Psoas muscle (tissue), 7 donors: ENCODE measurements at regions not wholly inside any gene's neighbourhood (a gene's known extent, or its start where the extent isn't known, plus 50 kb on each side); places are given as distances from the start of the nearest gene placed in this dataset.

Experiments
- ATAC-seq, 4 donors: fragments of 200-7000 bp; cut with Tn5 transposase; one replicate each; pipeline ENCODE4 v1.9.1; 2020; ENCODE audit warnings: moderate library complexity in 3 of 4, mild to moderate bottlenecking in 2 of 4
- DNase-seq, 2 donors: peaks; one replicate each; pipeline ENCODE4 v3.0.0-alpha.2; 2020
- H3K27ac ChIP-seq: fragments of 200-600 bp; one replicate; pipeline ENCODE4 v1.8.0; 2022
- H3K27me3 ChIP-seq, 3 donors: fragments of 200-600 bp in 1 of 3; one replicate each; pipeline versions ENCODE4 v1.6.1 to v1.8.0; 2013 to 2022; ENCODE audit warnings: low read length in 2 of 3, mild to moderate bottlenecking in 2 of 3, moderate library complexity in 1 of 3; ENCODE audit not compliant: insufficient read depth in 3 of 3
- H3K36me3 ChIP-seq, 2 donors: fragments of 200-600 bp in 1 of 2; one replicate each; pipeline versions ENCODE4 v1.6.1 to v1.8.0; 2013 to 2022; ENCODE audit warnings: low read depth in 1 of 2, mild to moderate bottlenecking in 1 of 2, moderate library complexity in 1 of 2; ENCODE audit not compliant: insufficient read depth in 1 of 2
- H3K4me1 ChIP-seq: fragments of 200-600 bp; one replicate; pipeline ENCODE4 v1.8.0; 2022
- H3K4me3 ChIP-seq: fragments of 200-600 bp; one replicate; pipeline ENCODE4 v1.8.0; 2022; ENCODE audit warnings: mild to moderate bottlenecking
- H3K9me3 ChIP-seq: fragments of 200-600 bp; one replicate; pipeline ENCODE4 v1.8.0; 2022
- WGBS, 3 donors: extraction: QIAGEN DNeasy Blood & Tissue Kit; methylation state at CpG; one replicate each; pipeline versions ENCODE4 v1.1.6 to v1.1.7; 2013; 5-methylcytosine and 5-hydroxymethylcytosine counted together
- intact Hi-C, 2 donors: fragments of 100-400 bp; cut with DNase I; formaldehyde crosslinking; loops; one replicate each; pipeline versions ENCODE4 v1.11.0 to v1.14.2; 2022
- TF ChIP-seq, protein P1 (sequence below): fragments of 200-600 bp; IDR thresholded peaks from one replicate; pipeline ENCODE4 v1.8.0; 2022; ENCODE audit warnings: antibody characterized with exemption
- donor health status: healthy with polysubstance abuse.
- donor health status: DM: no; HTN: no; CAD: no; lungs with moderate emphysema.
- donor health status: Bipolar disorder and iron deficiency.
- donor health status: healthy.
- donor health status: DM: yes; HTN: yes; CAD: no.
- donor health status: DM: no; HTN: no; CAD: no.
- donor health status: DM: yes; HTN: yes; CAD: no.

DNA sequence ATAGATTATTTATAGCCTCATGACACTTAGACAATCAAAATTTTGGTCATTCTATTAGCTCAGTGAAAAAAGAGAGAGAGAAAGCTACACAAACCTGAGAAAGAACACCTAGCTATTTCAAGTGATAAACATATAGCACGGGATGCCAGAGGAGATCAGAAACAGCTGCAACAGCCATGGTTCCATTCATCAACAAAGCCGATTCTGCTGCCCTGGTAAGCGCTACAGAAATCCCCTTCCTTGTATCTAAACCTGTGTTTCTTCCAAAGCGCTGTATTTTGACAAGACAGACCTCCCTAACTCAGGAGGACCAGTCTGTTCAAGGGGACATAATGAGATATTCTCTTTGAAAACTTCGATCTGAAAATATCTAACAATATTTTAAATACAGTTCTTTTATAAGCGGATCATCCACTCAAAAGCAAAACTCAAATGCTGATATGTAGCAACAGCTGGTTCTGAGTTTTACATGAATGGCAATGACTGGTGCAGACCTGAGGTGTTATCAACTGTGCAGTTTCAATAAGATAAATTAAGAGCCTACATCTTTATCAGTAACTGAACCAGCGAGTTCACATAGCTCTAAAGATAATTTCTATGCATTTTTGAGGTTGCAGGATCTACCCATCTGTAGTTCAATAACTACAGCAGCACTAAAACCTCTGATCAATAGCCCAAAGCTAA is 447.8 kb downstream of the FRK start:
- Histone ChIP-seq H3K27ac (no peak overlapping the region), H3K4me1 (no peaks in the 10 kb centered on the region), H3K27me3 (no peaks in the 10 kb centered on the region), H3K36me3 (no peaks in the 10 kb centered on the region), H3K9me3 (no peaks in the 10 kb centered on the region), H3K4me3 (no peak overlapping the region)
- 25 to 36% (median 30%) methylated on average over 7 of the region's 7 CpGs for WGBS, 3 donors
- TF ChIP-seq, protein P1, sequence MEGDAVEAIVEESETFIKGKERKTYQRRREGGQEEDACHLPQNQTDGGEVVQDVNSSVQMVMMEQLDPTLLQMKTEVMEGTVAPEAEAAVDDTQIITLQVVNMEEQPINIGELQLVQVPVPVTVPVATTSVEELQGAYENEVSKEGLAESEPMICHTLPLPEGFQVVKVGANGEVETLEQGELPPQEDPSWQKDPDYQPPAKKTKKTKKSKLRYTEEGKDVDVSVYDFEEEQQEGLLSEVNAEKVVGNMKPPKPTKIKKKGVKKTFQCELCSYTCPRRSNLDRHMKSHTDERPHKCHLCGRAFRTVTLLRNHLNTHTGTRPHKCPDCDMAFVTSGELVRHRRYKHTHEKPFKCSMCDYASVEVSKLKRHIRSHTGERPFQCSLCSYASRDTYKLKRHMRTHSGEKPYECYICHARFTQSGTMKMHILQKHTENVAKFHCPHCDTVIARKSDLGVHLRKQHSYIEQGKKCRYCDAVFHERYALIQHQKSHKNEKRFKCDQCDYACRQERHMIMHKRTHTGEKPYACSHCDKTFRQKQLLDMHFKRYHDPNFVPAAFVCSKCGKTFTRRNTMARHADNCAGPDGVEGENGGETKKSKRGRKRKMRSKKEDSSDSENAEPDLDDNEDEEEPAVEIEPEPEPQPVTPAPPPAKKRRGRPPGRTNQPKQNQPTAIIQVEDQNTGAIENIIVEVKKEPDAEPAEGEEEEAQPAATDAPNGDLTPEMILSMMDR = no peak
- ATAC-seq (no peak), DNase-seq (no peak)
- intact Hi-C loops = no loop called here

GRCh38 chr6:115612216-115612615 is 448.5 kb downstream of the FRK start:
- no peaks in the 10 kb centered on the region for H3K36me3 ChIP-seq
- TF ChIP-seq, protein P1 = no peak
- DNase-seq (no peak), ATAC-seq (no peak)
- no peak overlapping the region for H3K27ac ChIP-seq
- intact Hi-C loops = no loop called here
- H3K4me1 ChIP-seq = no peaks in the 10 kb centered on the region
- H3K9me3 ChIP-seq = no peaks in the 10 kb centered on the region
- WGBS, 3 donors = 0 to 48% (median 0%) methylated on average over 1 of the region's 1 CpG
- no peak overlapping the region for H3K4me3 ChIP-seq
- H3K27me3 ChIP-seq = no peaks in the 10 kb centered on the region

DNA sequence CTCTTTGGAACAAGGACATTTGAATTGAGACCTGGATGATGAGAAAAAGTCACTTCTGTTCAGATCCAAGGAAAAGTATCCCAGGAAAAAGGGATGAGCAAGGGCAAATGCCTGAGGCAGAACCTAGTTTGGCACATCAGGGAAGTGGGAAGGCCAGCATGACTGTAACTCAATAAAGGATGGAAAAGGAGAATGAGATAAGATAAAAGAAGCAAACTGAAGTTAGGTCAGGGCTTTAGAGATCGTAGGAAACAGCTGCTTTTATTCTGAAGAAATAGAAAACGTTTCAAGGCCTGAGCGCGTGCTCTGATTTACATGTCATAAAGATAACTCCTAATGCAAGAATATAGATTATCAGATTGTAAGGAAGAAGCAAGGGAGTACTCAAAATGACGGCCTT is 450.0 kb downstream of the FRK start:
- no peak for ATAC-seq
- WGBS, 3 donors = 83 to 87% (median 86%) methylated on average over 5 of the region's 5 CpGs
- Histone ChIP-seq H3K9me3 (no peaks in the 10 kb centered on the region), H3K4me3 (no peak overlapping the region), H3K27me3 (no peaks in the 10 kb centered on the region), H3K36me3 (no peaks in the 10 kb centered on the region), H3K4me1 (no peaks in the 10 kb centered on the region), H3K27ac (no peak overlapping the region)
- DNase-seq = no peak
- TF ChIP-seq, protein P1 = no peak
- intact Hi-C loops = no loop called here

GRCh38 chr6:115609111-115609510 is 451.6 kb downstream of the FRK start:
- WGBS, 3 donors = 84 to 89% (median 85%) methylated on average over 4 of the region's 4 CpGs
- Histone ChIP-seq H3K4me3 (no peak overlapping the region), H3K36me3 (no peaks in the 10 kb centered on the region), H3K4me1 (no peaks in the 10 kb centered on the region), H3K27me3 (no peaks in the 10 kb centered on the region), H3K9me3 (no peaks in the 10 kb centered on the region), H3K27ac (no peak overlapping the region)
- ATAC-seq = no peak
- intact Hi-C loops = no loop called here
- no peak for DNase-seq
- TF ChIP-seq, protein P1 = no peak

DNA sequence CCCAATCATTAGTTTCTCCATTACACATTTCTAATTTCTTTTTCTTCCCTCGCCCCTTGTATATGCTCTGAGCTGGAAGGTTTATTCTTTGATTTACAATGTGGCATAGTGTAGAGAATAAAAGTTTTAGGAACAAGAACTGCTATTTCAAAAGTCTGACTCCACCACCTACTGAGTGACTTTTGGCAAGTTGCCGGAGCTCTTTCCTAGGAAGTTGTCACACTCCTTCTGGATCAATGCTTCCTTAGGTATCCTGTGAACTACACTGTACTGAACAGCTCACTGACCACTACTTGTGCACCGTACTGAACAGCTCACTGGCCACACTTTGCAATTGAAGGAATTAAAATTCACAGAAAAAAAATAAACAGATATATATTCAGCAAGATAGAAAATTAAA is 458.2 kb downstream of the FRK start:
- no peak overlapping the region for H3K4me3 ChIP-seq
- 79 to 84% (median 79%) methylated on average over 3 of the region's 3 CpGs for WGBS, 3 donors
- H3K4me1 ChIP-seq = no peaks in the 10 kb centered on the region
- intact Hi-C loops = no loop called here
- no peaks in the 10 kb centered on the region for H3K27me3 ChIP-seq
- H3K9me3 ChIP-seq = no peaks in the 10 kb centered on the region
- no peak for ATAC-seq
- H3K27ac ChIP-seq = no peak overlapping the region
- TF ChIP-seq, protein P1 = no peak
- DNase-seq = no peak
- H3K36me3 ChIP-seq = no peaks in the 10 kb centered on the region
